Hepatocyte (in vitro differentiated cells): ENCODE measurements at regions not wholly inside any gene's neighbourhood (a gene's known extent, or its start where the extent isn't known, plus 50 kb on each side); places are given as distances from the start of the nearest gene placed in this dataset.

Source experiments
- CTCF ChIP-seq: fragments of 200-600 bp; sonication (generic); IDR thresholded peaks from 2 replicates; pipeline ENCODE4 v1.5.1; 2016; ENCODE audit warnings: antibody characterized with exemption, mild to moderate bottlenecking; ENCODE audit not compliant: poor library complexity
- EZH2 ChIP-seq: fragments of 200-600 bp; sonication (generic); IDR thresholded peaks from 2 replicates; pipeline ENCODE4 v1.6.1; 2016; ENCODE audit warnings: antibody characterized with exemption, mild to moderate bottlenecking, borderline replicate concordance
- EZH2phosphoT487 ChIP-seq: fragments of 200-600 bp; sonication (generic); IDR thresholded peaks from one replicate; pipeline ENCODE4 v1.6.1; 2018; ENCODE audit warnings: antibody characterized with exemption, mild to moderate bottlenecking, low read depth, moderate library complexity; ENCODE audit not compliant: unreplicated experiment, severe bottlenecking

DNA sequence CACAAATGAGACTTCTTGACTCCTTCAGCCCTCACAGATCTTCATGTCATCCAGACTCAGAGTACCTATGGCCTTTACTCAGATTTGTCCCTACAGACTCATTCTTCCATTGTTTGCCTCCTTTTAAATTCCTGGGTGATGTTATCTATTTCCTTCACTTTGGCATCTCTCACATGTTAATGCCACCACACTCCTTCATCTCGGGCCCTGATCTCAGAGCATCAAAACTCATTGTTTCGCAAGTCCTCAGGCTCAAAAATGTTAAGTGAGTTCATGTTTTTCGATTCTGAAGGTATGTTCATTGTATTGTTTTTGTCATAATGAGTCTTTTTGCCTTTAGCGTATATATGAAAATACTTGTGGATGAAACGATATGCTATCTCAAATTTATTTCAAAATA lies 62.3 kb upstream of the AHR start:
- TF ChIP-seq CTCF, result no peak
- TF ChIP-seq EZH2, result no peak
- no peak for TF ChIP-seq EZH2phosphoT487
